NCI-H2227 treated with DMSO at 0.1 percent for 48 hours (cell line): ENCODE measurements at regions not wholly inside any gene's neighbourhood (a gene's known extent, or its start where the extent isn't known, plus 50 kb on each side); places are given as distances from the start of the nearest gene placed in this dataset.
"Not testable (repeated sequence)": the region's sequence is repeated elsewhere in the genome, so short reads cannot be mapped to it uniquely, and the experiment has no call there.

Source experiments
- DNase-seq: peaks from one replicate; lab custom pipeline; 2025; lab: John Stamatoyannopoulos, UW

DNA sequence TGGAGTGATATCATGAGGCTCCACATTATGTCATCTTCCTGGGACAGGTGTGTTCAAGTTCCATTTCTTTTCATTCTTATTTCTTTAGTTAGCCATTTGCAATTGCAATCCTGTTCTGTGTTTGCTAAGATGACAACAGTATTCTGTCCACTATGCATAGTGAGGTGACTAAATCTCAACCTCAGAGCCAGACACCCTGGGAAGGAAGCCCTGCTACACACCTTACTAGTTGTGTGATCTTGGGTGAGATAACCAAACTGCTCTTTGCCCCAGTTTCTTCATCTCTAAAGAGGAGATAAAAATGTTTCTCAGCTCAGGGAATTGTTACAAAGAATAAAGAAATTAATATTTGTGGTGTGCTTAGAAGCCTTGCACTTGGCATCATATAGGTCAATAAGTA lies 215.1 kb upstream of the RPS23 start:
- no peak for DNase-seq

DNA sequence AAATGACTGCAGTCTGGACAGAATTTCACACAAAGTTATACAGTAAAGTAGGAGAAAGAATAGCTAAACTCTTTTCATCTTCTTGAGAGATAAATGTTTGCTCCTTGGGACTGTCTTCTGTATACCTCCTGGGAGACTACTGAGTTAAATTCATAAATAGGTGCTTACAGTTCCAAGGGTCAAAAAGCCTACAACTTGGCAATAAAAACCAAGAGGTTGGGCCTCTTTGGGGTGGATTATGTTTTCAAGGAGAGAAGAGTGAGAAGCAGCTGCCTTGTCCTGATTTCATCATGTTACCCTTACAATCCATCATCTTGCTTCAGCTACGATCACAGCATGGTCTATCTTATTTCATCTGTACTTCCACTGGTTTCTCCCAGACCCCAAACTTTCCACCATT lies 213.2 kb upstream of the RPS23 start:
- DNase-seq: no peak

DNA sequence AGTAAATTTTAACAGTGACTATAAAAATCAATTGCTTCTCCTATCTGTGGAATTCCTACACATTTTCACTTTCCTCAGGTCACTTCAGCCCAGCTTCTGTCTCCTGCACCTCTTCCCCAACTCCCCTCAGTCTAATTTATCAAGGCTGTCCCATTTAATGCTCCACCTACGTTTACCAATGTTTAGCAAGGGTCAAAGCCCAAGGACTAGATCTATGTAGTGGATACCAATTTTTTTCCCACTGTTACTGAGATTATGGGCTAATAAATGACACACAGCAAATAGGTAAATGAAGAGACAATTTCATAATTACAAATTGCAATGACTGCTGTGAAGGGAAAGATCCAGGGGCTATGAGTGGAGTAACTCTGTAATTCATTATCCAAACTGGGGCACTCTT lies 211.5 kb upstream of the RPS23 start:
- DNase-seq: no peak

DNA sequence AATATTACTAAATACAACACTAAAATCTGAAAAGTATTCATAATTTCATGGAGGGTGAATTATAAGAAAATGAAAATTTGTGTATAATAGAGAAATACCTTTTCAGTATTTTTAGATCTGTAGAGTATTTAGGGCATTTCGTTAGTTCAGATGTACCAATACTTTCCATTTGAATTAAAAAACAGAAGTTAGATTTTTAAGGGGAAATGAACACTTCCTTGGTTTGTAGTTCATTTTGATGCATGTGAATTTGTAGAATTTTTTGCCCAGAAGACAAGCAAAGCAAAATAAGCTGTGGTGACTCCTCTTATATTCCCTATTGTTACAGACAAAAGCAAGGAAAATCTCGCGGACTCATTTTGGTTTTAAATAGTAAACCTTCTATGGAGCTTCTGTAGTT lies 209.0 kb upstream of the RPS23 start:
- DNase-seq: no peak

DNA sequence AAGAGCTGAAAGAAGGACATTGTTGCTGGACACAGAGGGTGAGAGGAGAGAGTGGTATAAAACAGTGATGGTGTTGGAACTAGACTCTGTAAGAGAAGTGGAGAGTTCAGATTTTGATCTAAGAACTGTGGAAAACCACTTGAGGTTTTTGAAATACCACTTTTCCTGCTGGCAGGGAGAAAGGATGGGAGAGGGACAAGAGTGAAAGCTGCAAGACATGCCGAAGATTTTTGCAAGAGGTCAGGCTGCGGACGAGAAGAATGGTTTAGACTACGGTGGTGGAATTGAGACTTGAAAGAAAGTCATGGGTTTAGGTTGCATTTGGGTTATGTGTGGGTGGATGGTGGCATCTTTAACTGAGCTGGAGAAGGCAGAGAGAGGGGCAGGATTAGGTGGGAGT lies 202.2 kb upstream of the RPS23 start:
- no peak for DNase-seq

DNA sequence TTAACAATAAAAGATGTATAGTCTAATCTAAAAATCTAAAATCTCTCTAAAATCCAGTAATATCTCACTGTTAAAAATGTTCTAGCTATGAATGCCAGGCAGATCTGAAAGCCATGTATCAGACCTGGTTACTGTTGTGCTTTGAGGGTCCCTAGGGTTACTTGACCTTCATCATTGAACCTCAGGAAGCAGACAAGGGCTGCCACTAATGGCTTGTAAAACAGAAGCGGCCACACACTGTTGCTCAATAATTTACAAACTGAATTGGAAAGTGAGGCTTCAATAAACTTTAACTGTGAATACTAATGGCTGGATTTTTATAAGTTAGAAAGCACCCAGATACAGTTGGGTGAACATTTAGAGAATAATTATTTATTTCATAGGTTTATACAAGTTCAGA lies 198.0 kb upstream of the RPS23 start:
- no peak for DNase-seq

DNA sequence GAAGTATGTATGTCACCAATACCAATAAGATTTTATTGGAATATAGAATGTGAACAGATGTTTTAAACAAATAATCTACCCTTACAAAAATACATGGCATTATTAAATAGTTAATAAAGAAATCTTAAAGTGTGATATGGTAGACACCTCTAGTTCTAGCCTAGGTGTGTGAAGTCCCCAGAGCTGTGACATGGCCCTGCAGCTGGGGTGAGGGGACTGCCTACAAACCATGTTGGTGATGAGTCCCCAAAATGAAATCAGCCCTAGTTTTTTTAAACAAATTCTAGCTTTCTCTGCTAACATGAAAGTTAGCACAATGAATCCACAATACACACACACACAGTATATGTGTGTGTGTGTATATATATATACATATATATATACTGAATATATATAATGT lies 195.1 kb upstream of the RPS23 start:
- DNase-seq: no peak

DNA sequence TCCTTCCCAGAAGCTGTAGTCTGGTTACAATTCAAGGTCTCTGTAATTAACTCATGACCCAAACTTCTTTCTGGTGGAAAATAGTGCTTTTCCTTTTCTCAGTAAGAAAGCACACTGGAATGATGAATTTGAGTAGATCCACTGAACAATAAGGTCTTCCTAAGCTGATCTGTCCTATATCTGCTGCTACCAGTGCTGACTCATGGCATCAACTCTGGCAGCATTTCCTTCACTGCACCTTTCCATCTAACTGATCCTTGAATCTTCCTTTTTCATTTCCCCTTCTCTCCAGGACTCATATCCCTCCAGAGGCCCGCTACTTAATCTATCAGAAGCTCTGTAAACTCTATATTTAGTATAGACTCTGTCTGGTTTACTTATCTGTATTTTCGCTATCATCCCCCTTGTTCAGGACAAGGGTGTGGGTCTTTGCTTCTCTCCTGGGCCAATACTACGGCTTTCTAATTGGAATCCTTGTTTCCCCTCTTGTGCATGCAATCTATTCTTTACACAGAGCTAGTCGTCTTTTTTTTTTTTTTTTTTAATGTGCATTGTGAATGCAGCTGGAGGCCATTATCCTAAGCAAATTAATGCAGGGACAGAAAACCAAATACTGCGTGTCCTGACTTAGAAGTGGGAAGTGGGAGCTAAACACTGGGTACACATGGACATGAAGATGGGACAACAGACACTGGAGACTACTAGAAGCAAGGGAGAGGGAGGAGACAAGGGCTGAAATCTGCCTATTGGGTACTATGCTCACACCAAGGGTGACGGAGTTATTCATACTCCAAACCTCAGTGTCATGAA lies 192.2 kb upstream of the RPS23 start:
- DNase-seq: no peak

DNA sequence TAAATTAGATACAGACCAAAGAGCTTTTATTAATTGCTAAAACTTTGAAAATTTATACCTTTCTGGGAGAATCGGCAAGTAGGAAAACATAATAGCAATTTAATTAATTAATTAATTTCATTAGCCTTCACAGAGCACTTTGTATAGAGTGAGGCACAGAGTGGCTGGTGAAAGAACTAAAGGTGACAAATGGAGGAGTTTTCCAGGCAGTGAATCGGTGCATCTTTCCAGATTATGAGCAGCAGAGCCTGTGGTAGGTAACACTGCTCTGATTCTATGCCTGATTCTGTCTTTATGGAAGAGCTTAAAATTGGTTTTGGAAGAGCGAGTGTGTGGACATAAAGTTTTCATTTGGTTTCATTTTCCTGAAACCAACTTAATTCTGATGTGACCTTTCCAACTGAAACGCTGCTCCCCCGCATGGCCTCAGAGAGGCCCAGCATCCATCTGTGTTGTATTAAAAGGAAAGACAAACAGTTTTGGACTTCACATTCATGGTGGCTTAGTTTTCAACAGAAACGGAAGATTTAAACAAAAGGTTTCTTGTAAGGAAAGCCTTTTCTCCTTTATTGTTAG lies 188.9 kb upstream of the RPS23 start:
- no peak for DNase-seq

DNA sequence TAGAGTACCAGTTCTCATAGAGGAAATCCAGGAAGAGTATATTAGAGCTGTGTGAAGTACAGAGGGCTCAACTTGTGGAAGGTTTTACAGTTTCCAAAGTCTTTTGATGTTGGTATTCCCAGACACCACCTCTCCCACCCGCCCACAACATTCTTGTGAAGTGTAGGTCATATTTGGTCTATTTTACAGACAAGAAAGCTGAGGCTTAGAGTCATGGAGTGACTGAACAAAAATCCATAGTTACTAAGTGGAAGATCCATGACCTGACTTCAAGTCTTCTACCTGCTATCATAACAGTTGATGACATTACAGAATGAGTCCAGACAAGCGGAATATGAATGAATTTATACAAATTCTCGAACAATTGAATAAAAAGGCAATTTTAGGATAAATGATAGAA lies 187.1 kb upstream of the RPS23 start:
- DNase-seq: no peak

DNA sequence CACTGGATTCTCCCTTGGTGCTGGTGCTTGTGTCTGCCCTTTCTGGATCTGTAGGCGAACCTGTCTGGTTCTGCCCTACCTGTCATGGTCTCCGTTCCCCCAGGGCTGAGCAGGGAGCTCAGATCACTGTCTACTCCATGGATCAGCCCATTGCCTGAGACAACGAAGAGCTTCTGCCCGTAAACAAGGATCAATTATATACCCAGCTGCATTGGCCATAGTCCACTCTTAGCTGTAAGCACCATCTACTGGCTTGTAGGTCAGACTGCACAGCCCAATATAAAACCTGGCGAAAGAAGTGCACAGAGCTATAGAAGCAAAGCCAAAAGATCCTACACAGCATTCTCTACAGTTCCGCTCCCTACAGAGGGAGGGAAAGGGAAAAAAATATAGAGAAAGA lies 181.5 kb upstream of the RPS23 start:
- DNase-seq: no peak

DNA sequence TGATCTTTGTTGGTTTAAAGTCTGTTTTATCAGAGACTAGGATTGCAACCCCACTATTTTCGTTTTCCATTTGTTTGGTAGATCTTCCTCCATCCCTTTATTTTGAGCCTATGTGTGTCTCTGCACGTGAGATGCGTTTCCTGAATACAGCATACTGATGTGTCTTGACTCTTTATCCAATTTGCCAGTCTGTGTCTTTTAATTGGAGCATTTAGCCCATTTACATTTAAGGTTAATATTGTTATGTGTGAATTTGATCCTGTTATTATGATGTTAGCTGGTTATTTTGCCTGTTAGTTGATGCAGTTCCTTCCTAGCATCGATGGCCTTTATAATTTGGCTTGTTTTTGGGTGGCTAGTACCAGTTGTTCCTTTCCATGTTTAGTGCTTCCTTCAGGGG lies 177.2 kb upstream of the RPS23 start:
- DNase-seq: not testable (repeated sequence)

DNA sequence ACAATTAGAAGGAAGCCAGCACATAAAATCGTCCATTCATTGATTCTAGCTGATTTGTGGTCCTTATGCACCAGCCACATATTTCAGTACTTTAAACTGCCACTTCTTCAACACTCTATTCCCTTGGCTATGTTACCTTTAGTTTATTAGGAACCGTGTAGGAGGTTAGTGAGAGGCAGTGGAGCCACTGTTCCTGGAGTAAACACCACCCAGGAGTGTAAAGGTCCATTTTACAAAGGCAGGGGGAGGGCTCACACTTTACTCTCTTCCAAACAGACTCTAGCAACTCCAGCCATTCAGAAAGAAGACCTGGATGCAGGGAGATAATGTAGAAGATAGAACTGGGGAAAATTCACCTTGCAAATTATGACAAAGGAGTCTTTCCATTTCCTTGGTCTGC lies 170.2 kb upstream of the RPS23 start:
- no peak for DNase-seq

DNA sequence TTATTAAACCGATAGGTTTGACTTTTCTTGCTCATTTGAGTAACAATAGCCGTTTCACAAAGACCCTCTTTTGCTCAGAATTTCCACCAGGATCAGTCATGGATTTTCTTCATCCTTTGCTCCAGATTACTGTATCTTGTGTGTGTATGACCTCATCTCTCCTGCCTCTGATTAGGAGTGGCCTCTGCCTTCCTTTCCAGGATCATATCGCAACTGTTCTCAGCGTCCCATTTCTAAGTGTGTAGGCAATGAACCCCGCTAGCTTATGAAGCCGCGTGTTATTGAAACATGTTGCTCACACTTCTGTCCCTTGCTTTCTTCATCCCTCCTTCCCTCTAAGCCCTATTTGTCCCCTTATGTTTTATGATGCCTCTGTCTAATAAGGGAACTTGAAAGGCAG lies 169.8 kb upstream of the RPS23 start:
- no peak for DNase-seq

DNA sequence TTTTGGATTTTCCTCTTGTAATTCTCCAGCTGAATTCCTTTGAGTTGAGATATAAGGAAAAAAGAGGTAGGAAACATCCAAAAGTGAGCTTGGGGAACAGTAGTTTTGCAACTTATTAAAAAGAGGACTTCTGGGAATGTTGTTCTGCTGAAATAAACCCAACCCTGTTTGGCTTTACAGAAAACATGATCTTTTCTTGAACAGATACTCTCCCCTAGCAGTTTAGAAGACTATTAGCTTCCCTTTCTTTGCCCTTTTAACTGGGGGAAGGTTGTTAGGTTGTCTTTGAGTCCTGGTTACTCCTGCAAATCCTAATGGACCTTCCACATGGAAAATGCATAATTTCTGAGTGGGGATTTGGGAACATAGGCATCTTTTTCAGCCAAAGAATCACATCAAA lies 168.7 kb upstream of the RPS23 start:
- DNase-seq: no peak

DNA sequence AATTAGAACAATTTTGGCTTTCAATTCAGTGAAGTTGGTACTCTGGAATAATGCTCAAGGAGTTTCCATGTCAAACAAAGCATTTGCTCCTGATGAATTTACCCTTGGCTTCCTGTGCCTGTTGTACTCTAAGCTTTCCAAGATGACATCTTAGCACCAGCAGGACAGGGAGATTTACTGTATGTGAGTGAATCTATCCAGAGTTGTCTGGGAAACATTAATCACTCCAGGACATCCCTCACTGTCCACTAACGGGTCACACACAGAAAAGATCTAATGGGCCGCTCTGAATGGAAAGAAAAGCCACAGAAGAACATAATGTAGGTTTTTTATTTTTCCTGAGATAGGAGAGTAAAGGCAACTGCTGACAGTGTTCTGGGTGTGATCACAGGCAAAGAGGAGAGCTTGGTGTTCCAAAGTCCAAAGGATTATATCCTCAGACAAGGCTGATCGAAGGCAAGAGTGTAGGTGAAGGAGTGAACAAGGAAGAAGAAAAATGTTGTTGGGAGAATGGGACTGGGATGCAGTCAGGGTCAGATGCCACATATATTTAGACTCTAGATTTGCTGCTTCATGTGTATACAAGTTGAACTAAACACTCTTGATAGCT lies 167.7 kb upstream of the RPS23 start:
- DNase-seq: no peak

DNA sequence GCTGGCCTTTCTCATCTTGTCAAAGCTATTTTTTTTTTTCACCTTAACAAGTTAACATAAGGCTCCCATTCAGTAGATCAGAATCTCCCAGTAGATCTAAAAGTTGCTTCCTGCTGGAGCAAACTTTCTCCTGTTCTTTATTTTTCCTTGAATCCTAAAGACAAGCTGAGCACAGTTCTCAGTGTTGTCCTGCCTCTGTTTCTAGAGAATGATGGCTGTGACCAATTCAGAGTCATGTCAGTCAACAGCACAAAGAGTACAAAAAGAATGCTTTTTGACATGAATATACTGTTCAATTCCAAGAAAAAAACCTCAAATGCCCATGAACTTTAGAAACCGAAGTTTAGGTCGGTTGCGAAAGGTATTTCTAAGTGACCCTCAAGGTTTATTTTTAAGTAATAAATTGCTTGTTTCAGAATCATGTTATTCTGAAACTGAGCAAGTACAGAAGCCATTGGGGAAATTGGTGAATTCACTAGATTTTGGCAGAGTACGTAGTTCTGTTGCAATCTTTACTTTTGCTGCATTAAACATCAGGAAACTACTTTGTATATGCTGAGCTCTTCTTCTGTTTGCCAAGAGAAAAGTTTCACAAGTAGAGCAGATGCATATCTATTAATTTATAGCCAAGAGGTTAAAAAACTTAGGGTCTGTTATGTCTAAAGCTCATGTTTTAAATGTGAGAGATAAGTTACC lies 161.7 kb upstream of the RPS23 start:
- no peak for DNase-seq

DNA sequence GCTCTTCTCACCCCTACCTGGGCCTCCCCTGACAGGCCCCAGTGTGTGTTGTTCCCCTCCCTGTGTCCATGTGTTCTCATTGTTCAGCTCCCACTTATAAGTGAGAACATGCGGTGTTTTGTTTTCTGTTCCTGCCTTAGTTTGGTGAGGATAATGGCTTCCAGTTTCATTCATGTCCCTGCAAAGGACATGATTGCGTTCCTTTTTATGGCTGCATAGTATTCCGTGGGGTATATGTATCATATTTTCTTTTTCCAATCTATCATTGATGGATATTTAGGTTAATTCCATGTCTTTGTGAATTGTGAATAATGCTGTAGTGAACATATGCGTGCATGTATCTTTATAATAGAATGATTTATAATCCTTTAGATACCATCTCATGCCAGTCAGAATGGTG lies 159.4 kb upstream of the RPS23 start:
- DNase-seq: not testable (repeated sequence)

DNA sequence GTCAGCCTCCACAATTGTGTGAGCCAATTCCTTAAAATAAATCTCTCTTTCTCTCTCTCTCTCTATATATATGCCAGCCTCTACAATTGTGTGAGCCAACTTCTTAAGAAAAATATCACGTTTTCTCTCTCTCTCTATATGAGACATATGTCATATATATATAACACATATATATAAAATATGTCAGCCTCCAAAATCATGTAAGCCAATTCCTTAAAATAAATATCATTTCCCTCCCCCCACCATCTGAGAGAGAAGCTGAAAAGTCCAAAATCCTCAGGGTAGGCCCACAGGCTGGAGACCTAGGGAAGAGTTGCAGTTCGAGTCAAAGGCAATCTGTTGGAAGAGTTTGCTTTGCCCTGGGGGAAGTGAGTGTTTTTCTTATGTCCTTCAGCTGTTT lies 158.1 kb upstream of the RPS23 start:
- no peak for DNase-seq

DNA sequence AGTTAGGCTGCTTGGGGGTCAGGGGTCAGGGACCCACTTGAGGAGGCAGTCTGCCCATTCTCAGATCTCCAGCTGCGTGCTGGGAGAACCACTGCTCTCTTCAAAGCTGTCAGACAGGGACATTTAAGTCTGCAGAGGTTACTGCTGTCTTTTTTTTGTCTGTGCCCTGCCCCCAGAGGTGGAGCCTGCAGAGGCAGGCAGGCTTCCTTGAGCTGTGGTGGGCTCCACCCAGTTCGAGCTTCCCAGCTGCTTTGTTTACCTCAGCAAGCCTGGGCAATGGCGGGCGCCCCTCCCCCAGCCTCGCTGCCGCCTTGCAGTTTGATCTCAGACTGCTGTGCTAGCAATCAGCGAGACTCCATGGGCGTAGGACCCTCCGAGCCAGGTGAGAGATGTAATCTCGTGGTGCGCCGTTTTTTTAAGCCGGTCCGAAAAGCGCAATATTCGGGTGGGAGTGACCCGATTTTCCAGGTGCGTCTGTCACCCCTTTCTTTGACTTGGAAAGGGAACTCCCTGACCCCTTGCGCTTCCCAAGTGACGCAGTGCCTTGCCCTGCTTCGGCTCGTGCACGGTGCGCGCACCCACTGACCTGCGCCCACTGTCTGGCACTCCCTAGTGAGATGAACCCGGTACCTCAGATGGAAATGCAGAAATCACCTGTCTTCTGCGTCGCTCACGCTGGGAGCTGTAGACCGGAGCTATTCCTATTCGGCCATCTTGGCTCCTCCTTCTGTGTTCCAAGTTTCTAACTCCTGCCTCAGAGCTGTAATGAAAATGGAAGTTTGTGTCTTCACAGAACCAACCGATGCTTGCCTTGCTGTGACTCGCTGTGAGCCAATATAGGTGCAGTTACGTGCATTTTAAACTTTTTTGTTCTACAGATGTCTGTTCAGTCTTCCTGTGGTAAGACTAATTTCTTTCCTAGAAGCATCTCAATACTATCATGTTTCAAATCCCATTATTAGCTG lies 156.8 kb upstream of the RPS23 start:
- DNase-seq: not testable (repeated sequence)

DNA sequence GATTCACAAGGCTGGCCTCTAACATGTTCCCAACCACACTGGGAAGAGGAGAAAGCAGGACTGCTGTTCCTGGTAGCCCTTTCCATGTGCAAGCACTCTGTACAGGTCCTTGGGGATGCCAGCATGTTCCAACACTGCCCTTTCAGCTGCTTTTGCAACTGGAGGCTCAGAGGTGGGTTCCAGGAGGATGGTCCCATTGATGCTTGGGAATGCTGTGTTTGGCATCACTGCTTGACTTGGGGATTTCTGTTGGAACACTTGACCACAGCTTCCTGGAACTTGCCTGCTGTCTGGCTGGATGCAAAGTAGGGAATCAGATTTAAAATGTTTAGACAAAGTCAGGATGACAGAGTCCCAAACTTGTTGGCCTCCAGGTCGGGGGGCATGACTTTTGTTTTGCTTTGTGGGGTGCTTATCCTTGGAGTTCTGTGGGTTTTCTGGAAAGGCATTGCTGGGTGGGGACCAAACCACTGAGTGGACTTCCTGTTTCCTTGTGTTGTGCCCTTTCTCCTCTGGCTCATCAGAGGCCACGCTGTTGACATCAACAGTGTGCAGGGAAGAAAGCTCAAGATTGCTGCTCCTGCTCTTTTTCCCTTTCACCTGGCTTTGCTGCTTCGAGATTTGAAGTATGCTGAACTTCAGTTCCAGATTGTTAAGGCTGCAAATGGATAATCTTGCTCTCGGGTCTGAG lies 148.5 kb upstream of the RPS23 start:
- DNase-seq: no peak
